IMR-90 (cell line): ENCODE measurements at regions not wholly inside any gene's neighbourhood (a gene's known extent, or its start where the extent isn't known, plus 50 kb on each side); places are given as distances from the start of the nearest gene placed in this dataset.

Experiments used
- ATAC-seq: fragments of 200-7000 bp; cut with Tn5 transposase; 2 replicates; pipeline ENCODE4 v1.9.1; 2020; ENCODE audit warnings: low read depth, mild to moderate bottlenecking, moderate library complexity
- BruUV-seq: library from RNA; stranded (reverse); fragments of 400-500 nt; replicated peaks from 2 replicates; lab custom pipeline; 2021; lab: Mats Ljungman, UMichigan
- CTCF ChIA-PET: fragments of 300-600 bp; formaldehyde crosslinking; extraction: SDS; loops from one replicate; lab custom pipeline; 2021; ENCODE audit warnings: antibody characterized with exemption; lab: Yijun Ruan, JAX
- POLR2A ChIA-PET: fragments of 300-600 bp; sonication (Branson Sonifier 250); formaldehyde crosslinking; loops from one replicate; lab custom pipeline; 2022; ENCODE audit warnings: antibody characterized with exemption; ENCODE audit not compliant: unreplicated experiment; lab: Charles Lee
- DNase-seq: peaks from one replicate; pipeline ENCODE4 v3.0.0; 2013
- H2AFZ ChIP-seq: replicated peaks from 2 replicates; pipeline ENCODE3; 2013; ENCODE audit warnings: low read length, mild to moderate bottlenecking; ENCODE audit not compliant: poor library complexity
- H2AK5ac ChIP-seq: 2 replicates; pipeline ENCODE4 v1.6.1; 2013; ENCODE audit warnings: low read depth, low read length, inconsistent platforms
- H2AK9ac ChIP-seq: replicated peaks from 2 replicates; pipeline ENCODE3; 2013; ENCODE audit warnings: mild to moderate bottlenecking, low read depth, low read length, moderate library complexity; ENCODE audit not compliant: poor library complexity
- H2BK120ac ChIP-seq: 2 replicates; pipeline ENCODE4 v1.6.1; 2013; ENCODE audit warnings: low read depth, low read length, inconsistent platforms
- H2BK15ac ChIP-seq: 3 replicates; pipeline ENCODE4 v1.6.1; 2013; ENCODE audit warnings: low read depth, low read length, inconsistent platforms
- H2BK20ac ChIP-seq: 2 replicates; pipeline ENCODE4 v1.6.1; 2013; ENCODE audit warnings: low read depth, mild to moderate bottlenecking, inconsistent platforms, low read length, moderate library complexity
- H2BK5ac ChIP-seq: 2 replicates; pipeline ENCODE4 v1.6.1; 2013; ENCODE audit warnings: mild to moderate bottlenecking, low read depth, low read length, inconsistent platforms; ENCODE audit not compliant: poor library complexity, severe bottlenecking
- H3K14ac ChIP-seq: replicated peaks from 2 replicates; pipeline ENCODE4 v1.6.1; 2013; ENCODE audit warnings: low read depth, low read length, inconsistent platforms
- H3K18ac ChIP-seq: 2 replicates; pipeline ENCODE4 v1.6.1; 2013; ENCODE audit warnings: low read depth, low read length, control low read depth
- H3K23ac ChIP-seq: 2 replicates; pipeline ENCODE4 v1.6.1; 2013; ENCODE audit warnings: low read depth, low read length, inconsistent platforms
- H3K27ac ChIP-seq: 2 replicates; pipeline ENCODE4 v1.5.1; 2013; ENCODE audit warnings: mild to moderate bottlenecking, control low read depth, low read length; ENCODE audit not compliant: insufficient read depth
- H3K27me3 ChIP-seq: 2 replicates; pipeline ENCODE4 v1.6.1; 2013; ENCODE audit warnings: low read length; ENCODE audit not compliant: control insufficient read depth, insufficient read depth
- H3K36me3 ChIP-seq: 2 replicates; pipeline ENCODE4 v1.6.1; 2013; ENCODE audit warnings: low read length, mixed read lengths; ENCODE audit not compliant: control insufficient read depth, insufficient read depth
- H3K4ac ChIP-seq: 2 replicates; pipeline ENCODE4 v1.6.1; 2013; ENCODE audit warnings: low read depth, low read length, inconsistent platforms
- H3K4me1 ChIP-seq: 2 replicates; pipeline ENCODE4 v1.6.1; 2013; ENCODE audit warnings: low read length, mixed read lengths; ENCODE audit not compliant: control insufficient read depth, insufficient read depth
- H3K4me2 ChIP-seq: 2 replicates; pipeline ENCODE4 v1.6.1; 2013; ENCODE audit warnings: low read depth, mild to moderate bottlenecking, control low read depth, low read length, moderate library complexity
- H3K4me3 ChIP-seq: 2 replicates; pipeline ENCODE4 v1.5.1; 2013; ENCODE audit warnings: low read depth, mild to moderate bottlenecking, control low read depth, low read length, moderate library complexity; ENCODE audit not compliant: insufficient read depth
- H3K56ac ChIP-seq: 2 replicates; pipeline ENCODE4 v1.6.1; 2013; ENCODE audit warnings: low read length, inconsistent platforms; ENCODE audit not compliant: insufficient read depth; ENCODE audit errors: extremely low read depth
- H3K79me1 ChIP-seq, 2 experiments: 2 replicates each; pipeline ENCODE4 v1.6.1; 2013; ENCODE audit warnings: low read length in 2 of 2, inconsistent platforms in 1 of 2, low read depth in 1 of 2
- H3K9ac ChIP-seq: 2 replicates; pipeline ENCODE4 v1.6.1; 2013; ENCODE audit warnings: low read depth, low read length, control low read depth
- H3K9me1 ChIP-seq: 2 replicates; pipeline ENCODE4 v1.6.1; 2013; ENCODE audit warnings: low read length, inconsistent platforms; ENCODE audit not compliant: insufficient read depth
- H3K9me3 ChIP-seq: 2 replicates; pipeline ENCODE4 v1.6.1; 2013; ENCODE audit warnings: low read length; ENCODE audit not compliant: control insufficient read depth, insufficient read depth
- H4K20me1 ChIP-seq: 2 replicates; pipeline ENCODE4 v1.6.1; 2013; ENCODE audit warnings: low read length, inconsistent platforms; ENCODE audit not compliant: insufficient read depth
- H4K5ac ChIP-seq: 2 replicates; pipeline ENCODE4 v1.6.1; 2013; ENCODE audit warnings: mild to moderate bottlenecking, low read depth, low read length, control low read depth
- H4K8ac ChIP-seq, 2 experiments: 2 replicates each; pipeline ENCODE4 v1.6.1; 2013; ENCODE audit warnings: low read depth in 2 of 2, low read length in 2 of 2, control low read depth in 1 of 2, inconsistent platforms in 1 of 2
- H4K91ac ChIP-seq: 2 replicates; pipeline ENCODE4 v1.6.1; 2013; ENCODE audit warnings: low read depth, low read length, inconsistent platforms; ENCODE audit not compliant: insufficient read depth
- CEBPB ChIP-seq: IDR thresholded peaks from 2 replicates; pipeline ENCODE4 v1.6.1; 2012; ENCODE audit warnings: low read depth, low read length, improper control_type of control experiment
- CHD1 ChIP-seq: IDR thresholded peaks from 2 replicates; pipeline ENCODE4 v1.6.1; 2012; ENCODE audit warnings: low read depth, low read length, improper control_type of control experiment
- MXI1 ChIP-seq: IDR thresholded peaks from 2 replicates; pipeline ENCODE4 v1.6.1; 2012; ENCODE audit warnings: low read depth, mild to moderate bottlenecking, low read length, moderate library complexity, borderline replicate concordance
- NFE2L2 ChIP-seq: fragments of 150-350 bp; IDR thresholded peaks from 2 replicates; pipeline ENCODE4 v1.6.1; 2016; ENCODE audit warnings: low read depth, mild to moderate bottlenecking, low read length
- RAD21 ChIP-seq: IDR thresholded peaks from 2 replicates; pipeline ENCODE4 v1.6.1; 2012; ENCODE audit warnings: low read length, improper control_type of control experiment
- RCOR1 ChIP-seq: IDR thresholded peaks from 2 replicates; pipeline ENCODE4 v1.6.1; 2012; ENCODE audit warnings: mild to moderate bottlenecking, low read length, improper control_type of control experiment; ENCODE audit not compliant: insufficient replicate concordance
- WGBS, 2 experiments: methylation state at CpG; one replicate each; pipeline versions ENCODE4 v1.1.5 to v1.1.7; 2013; ENCODE audit warnings: missing lambda C conversion rate in 2 of 2; ENCODE audit not compliant: insufficient read length in 1 of 2; ENCODE audit errors: extremely low coverage in 2 of 2; 5-methylcytosine and 5-hydroxymethylcytosine counted together
- dilution Hi-C: fragments of 300-500 bp; cut with HindIII; formaldehyde crosslinking; loops from one replicate; pipeline ENCODE4 v1.14.3; 2018; ENCODE audit warnings: low sequenced_read_pairs; ENCODE audit not compliant: unreplicated experiment
- in situ Hi-C: fragments of 300-500 bp; cut with MboI; formaldehyde crosslinking; loops from 3 replicates; pipeline ENCODE4 v1.14.3; 2019; ENCODE audit warnings: low sequenced_read_pairs, inconsistent platforms, mixed read lengths
- intact Hi-C: fragments of 100-400 bp; cut with micrococcal nuclease; formaldehyde crosslinking; loops from 2 replicates; pipeline ENCODE4 v1.10.0; 2022
- TF ChIP-seq, protein P1 (sequence below): conservative IDR thresholded peaks from 2 replicates; pipeline ENCODE4 v1.5.1; 2012; ENCODE audit warnings: mild to moderate bottlenecking, low read depth, low read length, improper control_type of control experiment

DNA sequence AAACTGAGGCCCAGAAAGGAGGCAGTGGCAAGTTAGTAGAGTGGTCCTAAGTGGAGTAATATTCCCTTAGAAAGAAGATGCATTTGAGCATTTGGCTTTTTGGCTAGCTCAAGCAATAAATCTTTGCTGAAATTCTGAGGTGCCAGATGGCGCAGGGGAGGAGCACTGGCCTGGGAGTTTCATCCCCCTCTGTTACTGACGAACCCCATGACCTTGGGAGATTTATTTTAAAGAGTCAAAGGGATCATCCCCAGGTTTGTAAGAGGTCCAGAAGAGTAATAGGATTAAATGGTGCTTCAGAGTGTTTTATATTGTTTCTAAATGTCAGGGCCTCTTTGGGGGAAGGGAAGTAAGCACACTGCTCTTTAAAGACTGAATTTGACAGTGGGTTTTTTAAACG, 85.1 kb upstream of the PIAS1 start:
- dilution Hi-C loops, result no loop called here
- ATAC-seq, result no peak
- Histone ChIP-seq H3K14ac (no peak overlapping the region), H3K27ac (no peak overlapping the region), H3K4me1 (no peaks in the 10 kb centered on the region; the same call in 1 of the 2 replicates), H3K27me3 (peaks cover 7% of the 10 kb centered on the region), H3K79me1 (no peaks in the 10 kb centered on the region), H2AFZ (no peak overlapping the region), H3K4me2 (no peak overlapping the region), H3K4ac (no peak overlapping the region), H3K36me3 (no peaks in the 10 kb centered on the region), H4K91ac (no peak overlapping the region), H3K9me3 (peaks cover 2% of the 10 kb centered on the region; the same call in 1 of the 2 replicates), H4K8ac (no peak overlapping the region), H2BK5ac (no peak overlapping the region), H2BK15ac (no peak overlapping the region), H3K18ac (no peak overlapping the region), H3K56ac (no peak overlapping the region), H3K9me1 (0 out of 2 replicates have a peak, but pooled peaks cover 3% of the 10 kb centered on the region), H3K23ac (no peak overlapping the region), H2AK9ac (no peak overlapping the region), H3K9ac (no peak overlapping the region), H3K4me3 (no peak overlapping the region), H2AK5ac (no peak overlapping the region), H4K20me1 (no peaks in the 10 kb centered on the region), H2BK120ac (no peak overlapping the region), H4K5ac (no peak overlapping the region), H2BK20ac (no peak overlapping the region)
- WGBS, 2 experiments, result 71% methylated on average over 2 of the region's 3 CpGs; no CpG with 5 or more reads in 1 of the 2 experiments
- TF ChIP-seq NFE2L2 (no peak), RCOR1 (no peak), CEBPB (no peak), CHD1 (no peak), MXI1 (no peak), RAD21 (no peak)
- TF ChIP-seq, protein P1, sequence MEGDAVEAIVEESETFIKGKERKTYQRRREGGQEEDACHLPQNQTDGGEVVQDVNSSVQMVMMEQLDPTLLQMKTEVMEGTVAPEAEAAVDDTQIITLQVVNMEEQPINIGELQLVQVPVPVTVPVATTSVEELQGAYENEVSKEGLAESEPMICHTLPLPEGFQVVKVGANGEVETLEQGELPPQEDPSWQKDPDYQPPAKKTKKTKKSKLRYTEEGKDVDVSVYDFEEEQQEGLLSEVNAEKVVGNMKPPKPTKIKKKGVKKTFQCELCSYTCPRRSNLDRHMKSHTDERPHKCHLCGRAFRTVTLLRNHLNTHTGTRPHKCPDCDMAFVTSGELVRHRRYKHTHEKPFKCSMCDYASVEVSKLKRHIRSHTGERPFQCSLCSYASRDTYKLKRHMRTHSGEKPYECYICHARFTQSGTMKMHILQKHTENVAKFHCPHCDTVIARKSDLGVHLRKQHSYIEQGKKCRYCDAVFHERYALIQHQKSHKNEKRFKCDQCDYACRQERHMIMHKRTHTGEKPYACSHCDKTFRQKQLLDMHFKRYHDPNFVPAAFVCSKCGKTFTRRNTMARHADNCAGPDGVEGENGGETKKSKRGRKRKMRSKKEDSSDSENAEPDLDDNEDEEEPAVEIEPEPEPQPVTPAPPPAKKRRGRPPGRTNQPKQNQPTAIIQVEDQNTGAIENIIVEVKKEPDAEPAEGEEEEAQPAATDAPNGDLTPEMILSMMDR, result no peak
- CTCF ChIA-PET, result no interaction called here
- in situ Hi-C loops, result no loop called here
- intact Hi-C loops, result loop anchor here (5.0 kb wide), 2 partner anchors 92 to 188 kb away; no protein-coding TSS in a partner anchor
- DNase-seq, result no peak
- no TSS peak for BruUV-seq
- POLR2A ChIA-PET, result no interaction called here
